ENCODE measurements at regions not wholly inside any gene's neighbourhood (a gene's known extent, or its start where the extent isn't known, plus 50 kb on each side); places are given as distances from the start of the nearest gene placed in this dataset.
"Not testable (repeated sequence)": the region's sequence is repeated elsewhere in the genome, so short reads cannot be mapped to it uniquely, and the experiment has no call there.

GRCh38 chr11:38948392-38948791 lies 2350.4 kb upstream of the RAG2 start:
- TF ChIP-seq CTCF (conservative IDR thresholded peaks at IDR 0.05; ENCODE audit: low read depth, low read length): no peak
- no peak overlapping the region for H3K4me3 ChIP-seq (ENCODE audit: low read depth, low read length)
- no peak for DNase-seq (ENCODE audit: low read depth)

GRCh38 chr11:38937709-38938108 lies 2339.7 kb upstream of the RAG2 start:
- DNase-seq (ENCODE audit: low read depth): no peak
- TF ChIP-seq CTCF (conservative IDR thresholded peaks at IDR 0.05; ENCODE audit: low read depth, low read length): no peak
- H3K4me3 ChIP-seq (ENCODE audit: low read depth, low read length): no peak overlapping the region

- no peak for TF ChIP-seq CTCF (conservative IDR thresholded peaks at IDR 0.05; ENCODE audit: low read depth, low read length)
These were observed 2337.9 kb upstream of the RAG2 start for GRCh38 chr11:38935941-38936340.

GRCh38 chr11:38927993-38928392 lies 2330.0 kb upstream of the RAG2 start:
- H3K4me3 ChIP-seq (ENCODE audit: low read depth, low read length): no peak overlapping the region
- TF ChIP-seq CTCF (conservative IDR thresholded peaks at IDR 0.05; ENCODE audit: low read depth, low read length): no peak
- DNase-seq (ENCODE audit: low read depth): no peak

More at GRCh38 chr11:38935941-38936340, 2337.9 kb upstream of the RAG2 start:
- H3K4me3 ChIP-seq (ENCODE audit: low read depth, low read length): no peak overlapping the region
- no peak for DNase-seq (ENCODE audit: low read depth)

GRCh38 chr11:38924644-38925043 lies 2326.6 kb upstream of the RAG2 start:
- H3K4me3 ChIP-seq (ENCODE audit: low read depth, low read length): no peak overlapping the region
- no peak for DNase-seq (ENCODE audit: low read depth)
- TF ChIP-seq CTCF (conservative IDR thresholded peaks at IDR 0.05; ENCODE audit: low read depth, low read length): no peak

DNA sequence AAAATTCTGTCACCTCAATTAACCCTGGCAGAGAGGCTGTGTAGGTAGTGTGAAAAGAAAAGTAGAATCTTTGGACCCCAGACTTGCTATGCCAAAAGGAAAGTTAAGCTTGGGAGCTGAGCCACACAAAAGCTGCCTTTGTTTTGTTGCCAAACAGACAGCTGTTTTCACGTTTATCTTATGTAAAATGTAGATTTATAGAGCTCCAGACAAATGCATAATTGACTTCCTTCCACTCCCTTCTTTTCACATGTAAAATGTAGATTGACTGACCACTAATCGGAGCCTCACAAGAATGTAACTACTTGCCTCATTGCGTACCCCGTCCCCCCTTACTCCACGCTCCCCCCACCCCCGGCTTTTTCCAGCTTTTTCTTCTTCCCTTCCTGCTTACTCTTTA lies 2302.2 kb upstream of the RAG2 start:
- no peak for TF ChIP-seq CTCF (conservative IDR thresholded peaks at IDR 0.05; ENCODE audit: low read depth, low read length)
- DNase-seq (ENCODE audit: low read depth): no peak

GRCh38 chr11:38894201-38894600 lies 2296.2 kb upstream of the RAG2 start:
- H3K4me3 ChIP-seq (ENCODE audit: low read depth, low read length); DNase-seq (ENCODE audit: low read depth): not testable (repeated sequence)

More for the DNA sequence above, 2302.2 kb upstream of the RAG2 start:
- no peak overlapping the region for H3K4me3 ChIP-seq (ENCODE audit: low read depth, low read length)
